CMK (cell line): ENCODE measurements at regions not wholly inside any gene's neighbourhood (a gene's known extent, or its start where the extent isn't known, plus 50 kb on each side); places are given as distances from the start of the nearest gene placed in this dataset.

Source experiments
- DNase-seq: peaks from one replicate; pipeline ENCODE4 v3.0.0-alpha.2; 2010; ENCODE audit warnings: low read depth

- DNase-seq: no peak
Measured at GRCh38 chr5:64110222-64110621, 55.4 kb upstream of the RNF180 start.

DNA sequence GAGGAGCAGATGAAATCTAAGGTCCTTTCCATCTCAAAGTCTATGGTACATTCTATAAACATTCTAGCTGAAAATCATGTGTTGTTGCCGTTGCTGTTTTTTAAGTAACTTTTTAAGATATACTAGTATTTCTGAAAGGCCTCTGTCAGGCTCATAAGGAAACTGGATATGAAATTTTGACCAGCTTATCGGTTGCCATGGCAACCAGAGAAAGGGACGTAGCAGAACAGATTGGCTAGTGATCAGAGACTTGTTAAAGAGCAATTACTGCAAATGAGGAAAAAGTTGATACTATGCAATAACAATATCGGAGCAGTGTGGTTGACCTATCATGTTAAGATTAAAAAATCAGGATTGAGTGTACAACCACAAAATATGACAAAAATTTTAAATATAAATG is 57.0 kb upstream of the RNF180 start:
- DNase-seq: no peak

DNA sequence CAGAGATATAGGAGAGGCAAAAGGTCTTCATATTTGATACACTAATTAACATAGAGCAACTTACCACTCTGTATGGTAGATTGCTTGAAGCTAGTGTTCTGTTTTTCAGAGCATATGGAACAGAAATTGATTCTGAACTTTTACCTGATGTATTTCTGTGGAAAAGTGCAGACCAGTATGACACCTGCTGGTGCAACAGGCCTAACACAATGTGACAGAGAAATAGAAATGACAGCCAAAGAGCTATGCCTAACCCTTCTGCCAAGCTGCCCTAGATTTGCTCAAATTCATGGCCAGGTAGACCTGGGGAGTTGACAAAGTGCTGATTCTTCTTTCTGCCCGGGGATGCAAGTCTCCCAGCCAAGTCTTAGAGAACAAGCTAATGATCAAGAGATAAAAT is 65.4 kb upstream of the RNF180 start:
- no peak for DNase-seq

DNA sequence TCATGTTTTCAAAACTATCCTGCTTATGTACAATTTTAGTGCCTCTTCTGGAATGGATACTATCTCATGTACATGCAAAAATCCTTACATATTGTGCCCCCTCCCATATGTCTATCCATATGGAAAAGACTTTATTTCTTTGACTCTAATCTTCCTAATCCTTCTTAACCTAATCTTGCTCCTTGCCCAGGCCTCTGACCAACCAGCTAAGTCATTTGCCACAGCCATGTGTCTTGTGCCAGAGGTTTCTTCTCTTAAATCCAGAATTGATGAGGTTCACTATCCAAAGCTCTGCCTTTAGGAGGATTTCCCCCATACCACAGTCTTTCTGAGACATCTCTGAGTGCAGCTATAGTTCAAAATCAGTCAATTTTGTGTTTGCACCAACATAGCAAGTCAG is 68.9 kb upstream of the RNF180 start:
- no peak for DNase-seq

GRCh38 chr5:64077589-64077988 is 88.1 kb upstream of the RNF180 start:
- DNase-seq: no peak

GRCh38 chr5:64074533-64074932 is 91.1 kb upstream of the RNF180 start:
- peak; percentile 1 for DNase-seq

- no peak for DNase-seq
Measured at GRCh38 chr5:64069486-64069885, 96.2 kb upstream of the RNF180 start.

- DNase-seq: no peak
Measured at GRCh38 chr5:64050296-64050695, 88.1 kb upstream of the HTR1A start.

- DNase-seq: no peak
Measured at GRCh38 chr5:64040490-64040889, 78.2 kb upstream of the HTR1A start.

DNA sequence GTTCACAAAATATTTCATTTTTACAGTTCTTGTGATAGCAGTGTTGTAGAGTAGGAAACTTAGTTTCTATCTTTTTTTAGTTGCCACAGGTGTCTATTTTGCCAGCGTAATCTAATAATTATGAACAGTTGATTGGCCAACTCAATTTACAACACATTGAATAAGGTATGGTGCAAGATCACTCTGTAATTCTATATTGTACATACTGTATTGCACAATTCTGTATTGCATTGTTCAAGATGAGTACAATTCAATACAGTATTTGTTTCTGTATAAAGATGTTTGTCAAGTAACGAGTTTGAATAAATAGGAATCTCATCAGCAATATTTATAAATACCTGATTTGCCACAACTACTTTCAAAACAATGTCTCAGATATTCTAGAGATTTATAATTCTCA is 64.2 kb upstream of the HTR1A start:
- DNase-seq: no peak

DNA sequence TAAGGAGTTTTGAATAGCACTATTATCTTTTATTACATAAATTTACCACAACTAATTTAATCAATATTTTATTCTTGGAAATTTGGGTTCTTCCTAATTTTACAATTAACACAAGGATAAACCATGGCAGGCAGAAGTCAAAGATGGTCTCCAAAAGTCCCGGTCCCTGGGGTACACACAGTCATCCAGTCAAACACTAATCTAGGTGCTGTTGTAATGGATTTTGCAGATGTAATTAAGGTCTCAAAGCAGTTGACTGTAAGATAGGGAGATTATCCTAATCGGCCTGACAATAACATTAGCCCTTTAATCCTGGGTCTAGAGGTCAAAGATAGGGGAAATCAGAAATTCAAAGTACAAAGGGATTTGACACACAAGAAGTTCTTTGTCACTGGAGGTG is 57.5 kb upstream of the HTR1A start:
- no peak for DNase-seq

GRCh38 chr5:64018966-64019365 is 56.7 kb upstream of the HTR1A start:
- no peak for DNase-seq

GRCh38 chr5:64015824-64016223 is 53.6 kb upstream of the HTR1A start:
- DNase-seq: no peak
